ENCODE measurements at regions not wholly inside any gene's neighbourhood (a gene's known extent, or its start where the extent isn't known, plus 50 kb on each side); places are given as distances from the start of the nearest gene placed in this dataset.

GRCh38 chr14:43983721-43984120 is 523.4 kb downstream of the FSCB start:
- H3K4me3 ChIP-seq (ENCODE audit: low read depth, low read length, poor library complexity, severe bottlenecking): no peak overlapping the region
- no peaks in the 10 kb centered on the region for H3K27me3 ChIP-seq (replicated peaks; ENCODE audit: insufficient read depth, low read depth, low read length, poor library complexity)
- peaks cover 6% of the 10 kb centered on the region for H3K9me3 ChIP-seq (ENCODE audit: low read depth, low read length, poor library complexity, severe bottlenecking)
- ChIA-PET CTCF (no interaction called here), POLR2A (ENCODE audit: low non-redundant PET) (no interaction called here)
- intact Hi-C loops (cut with micrococcal nuclease; ENCODE audit: unreplicated experiment): no loop called here
- no peak for TF ChIP-seq CTCF (conservative IDR thresholded peaks at IDR 0.05; ENCODE audit: low read depth, low read length)
- no peak for TF ChIP-seq EZH2 (IDR thresholded peaks at IDR 0.05; ENCODE audit: borderline replicate concordance, low read depth, low read length, poor library complexity, severe bottlenecking)
- BruUV-seq (replicated peaks): no TSS peak
- DNase-seq (ENCODE audit: low spot score): no peak
- H3K27ac ChIP-seq (ENCODE audit: low read depth, low read length, poor library complexity, severe bottlenecking): no peak overlapping the region
- no peaks in the 10 kb centered on the region for H3K36me3 ChIP-seq (ENCODE audit: insufficient read depth, low read length, poor library complexity, severe bottlenecking)
- H3K4me1 ChIP-seq (ENCODE audit: insufficient read depth, low read length, poor library complexity, severe bottlenecking): no peaks in the 10 kb centered on the region

GRCh38 chr14:43981135-43981768 is 525.8 kb downstream of the FSCB start:
- no peaks in the 10 kb centered on the region for H3K36me3 ChIP-seq (ENCODE audit: insufficient read depth, low read length, poor library complexity, severe bottlenecking)
- TF ChIP-seq EZH2 (IDR thresholded peaks at IDR 0.05; ENCODE audit: borderline replicate concordance, low read depth, low read length, poor library complexity, severe bottlenecking) (no peak), CTCF (conservative IDR thresholded peaks at IDR 0.05; ENCODE audit: low read depth, low read length) (no peak)
- no peak overlapping the region for H3K27ac ChIP-seq (ENCODE audit: low read depth, low read length, poor library complexity, severe bottlenecking)
- no TSS peak for BruUV-seq (replicated peaks)
- intact Hi-C loops (cut with micrococcal nuclease; ENCODE audit: unreplicated experiment): no loop called here
- no peaks in the 10 kb centered on the region for H3K4me1 ChIP-seq (ENCODE audit: insufficient read depth, low read length, poor library complexity, severe bottlenecking)
- no peak overlapping the region for H3K4me3 ChIP-seq (ENCODE audit: low read depth, low read length, poor library complexity, severe bottlenecking)
- POLR2A ChIA-PET (ENCODE audit: low non-redundant PET): no interaction called here
- no peaks in the 10 kb centered on the region for H3K27me3 ChIP-seq (replicated peaks; ENCODE audit: insufficient read depth, low read depth, low read length, poor library complexity)
- CTCF ChIA-PET: no interaction called here
- DNase-seq (ENCODE audit: low spot score): no peak
- H3K9me3 ChIP-seq (ENCODE audit: low read depth, low read length, poor library complexity, severe bottlenecking): peaks cover 6% of the 10 kb centered on the region

DNA sequence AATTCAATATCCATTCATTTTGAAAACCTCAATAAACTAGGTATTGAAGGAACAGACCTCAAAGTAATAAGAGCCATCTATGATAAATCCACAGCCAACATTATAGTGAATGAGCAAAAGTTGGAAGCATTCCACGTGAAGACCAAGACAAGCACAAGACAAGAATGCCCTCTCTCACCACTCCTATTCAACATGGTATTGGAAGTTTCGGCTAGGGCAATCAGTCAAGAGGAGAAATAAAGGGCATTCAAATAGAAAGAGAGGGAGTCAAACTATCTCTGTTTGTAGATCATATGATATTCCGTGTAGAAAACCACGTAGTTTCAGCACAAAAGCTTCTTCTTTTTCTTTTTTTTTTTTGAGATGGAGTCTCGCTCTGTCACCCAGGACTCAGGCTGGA is 550.3 kb downstream of the FSCB start:
- H3K4me3 ChIP-seq (ENCODE audit: low read depth, low read length, poor library complexity, severe bottlenecking): no peak overlapping the region
- no TSS peak for BruUV-seq (replicated peaks)
- ChIA-PET CTCF (no interaction called here), POLR2A (ENCODE audit: low non-redundant PET) (no interaction called here)
- no peak for DNase-seq (ENCODE audit: low spot score)
- H3K9me3 ChIP-seq (ENCODE audit: low read depth, low read length, poor library complexity, severe bottlenecking): no peaks in the 10 kb centered on the region
- no peaks in the 10 kb centered on the region for H3K4me1 ChIP-seq (ENCODE audit: insufficient read depth, low read length, poor library complexity, severe bottlenecking)
- H3K36me3 ChIP-seq (ENCODE audit: insufficient read depth, low read length, poor library complexity, severe bottlenecking): no peaks in the 10 kb centered on the region
- H3K27me3 ChIP-seq (replicated peaks; ENCODE audit: insufficient read depth, low read depth, low read length, poor library complexity): no peaks in the 10 kb centered on the region
- H3K27ac ChIP-seq (ENCODE audit: low read depth, low read length, poor library complexity, severe bottlenecking): no peak overlapping the region
- TF ChIP-seq CTCF (conservative IDR thresholded peaks at IDR 0.05; ENCODE audit: low read depth, low read length) (no peak), EZH2 (IDR thresholded peaks at IDR 0.05; ENCODE audit: borderline replicate concordance, low read depth, low read length, poor library complexity, severe bottlenecking) (no peak)
- intact Hi-C loops (cut with micrococcal nuclease; ENCODE audit: unreplicated experiment): no loop called here
